Activated naive CD4-positive, alpha-beta T cell treated with anti-CD3 and anti-CD28 coated beads for 36 hours (primary cell): ENCODE measurements at regions not wholly inside any gene's neighbourhood (a gene's known extent, or its start where the extent isn't known, plus 50 kb on each side); places are given as distances from the start of the nearest gene placed in this dataset.

Source experiments
- CTCF ChIA-PET: fragments of 350-600 bp; sonication (Branson Sonifier 250); formaldehyde crosslinking; loops from one replicate; lab custom pipeline; 2021; ENCODE audit warnings: antibody characterized with exemption; lab: Charles Lee
- DNase-seq: peaks from one replicate; pipeline ENCODE4 v3.0.0-alpha.2; 2020
- H3K27ac Mint-ChIP-seq: one replicate; pipeline ENCODE4 v1.8.0; 2021; ENCODE audit warnings: mild to moderate bottlenecking, mixed read lengths
- H3K27me3 Mint-ChIP-seq: one replicate; pipeline ENCODE4 v1.8.0; 2021; ENCODE audit warnings: low read depth, mixed read lengths
- H3K36me3 Mint-ChIP-seq: one replicate; pipeline ENCODE4 v1.8.0; 2021; ENCODE audit warnings: low read depth, mixed read lengths
- H3K4me1 Mint-ChIP-seq: one replicate; pipeline ENCODE4 v1.8.0; 2021; ENCODE audit warnings: low read depth, mixed read lengths
- H3K4me3 Mint-ChIP-seq: one replicate; pipeline ENCODE4 v1.8.0; 2021; ENCODE audit warnings: mild to moderate bottlenecking, moderate library complexity, mixed read lengths
- H3K9me3 Mint-ChIP-seq: one replicate; pipeline ENCODE4 v1.8.0; 2021; ENCODE audit warnings: mixed read lengths
- intact Hi-C: fragments of 100-400 bp; cut with micrococcal nuclease; formaldehyde crosslinking; loops from one replicate; pipeline ENCODE4 v1.15.1; 2023

GRCh38 chr5:87674235-87674634 is 261.5 kb upstream of the CCNH start:
- intact Hi-C loops, result no loop called here
- Mint-ChIP-seq H3K36me3 (no peaks in the 10 kb centered on the region), H3K4me1 (no peaks in the 10 kb centered on the region), H3K4me3 (no peak overlapping the region), H3K27me3 (no peaks in the 10 kb centered on the region), H3K9me3 (no peaks in the 10 kb centered on the region), H3K27ac (no peak overlapping the region)
- DNase-seq, result no peak
- CTCF ChIA-PET, result no interaction called here

GRCh38 chr5:87671146-87671545 is 258.4 kb upstream of the CCNH start:
- intact Hi-C loops, result no loop called here

GRCh38 chr5:87665166-87665565 is 252.4 kb upstream of the CCNH start:
- CTCF ChIA-PET, result no interaction called here
- no peaks in the 10 kb centered on the region for H3K9me3 Mint-ChIP-seq
- H3K4me1 Mint-ChIP-seq, result no peaks in the 10 kb centered on the region
- DNase-seq, result no peak
- intact Hi-C loops, result no loop called here
- H3K27me3 Mint-ChIP-seq, result no peaks in the 10 kb centered on the region
- H3K27ac Mint-ChIP-seq, result no peak overlapping the region
- no peaks in the 10 kb centered on the region for H3K36me3 Mint-ChIP-seq
- no peak overlapping the region for H3K4me3 Mint-ChIP-seq

More at GRCh38 chr5:87671146-87671545, 258.4 kb upstream of the CCNH start:
- Mint-ChIP-seq H3K27ac (no peak overlapping the region), H3K27me3 (no peaks in the 10 kb centered on the region), H3K4me1 (no peaks in the 10 kb centered on the region), H3K36me3 (no peaks in the 10 kb centered on the region), H3K9me3 (no peaks in the 10 kb centered on the region), H3K4me3 (no peak overlapping the region)
- CTCF ChIA-PET, result no interaction called here
- DNase-seq, result no peak

- no peaks in the 10 kb centered on the region for H3K4me1 Mint-ChIP-seq
- intact Hi-C loops, result no loop called here
- DNase-seq, result no peak
- H3K27ac Mint-ChIP-seq, result no peak overlapping the region
- CTCF ChIA-PET, result no interaction called here
- no peaks in the 10 kb centered on the region for H3K9me3 Mint-ChIP-seq
- H3K27me3 Mint-ChIP-seq, result no peaks in the 10 kb centered on the region
- no peak overlapping the region for H3K4me3 Mint-ChIP-seq
- no peaks in the 10 kb centered on the region for H3K36me3 Mint-ChIP-seq
These were observed 249.2 kb upstream of the CCNH start for GRCh38 chr5:87661784-87662566.

DNA sequence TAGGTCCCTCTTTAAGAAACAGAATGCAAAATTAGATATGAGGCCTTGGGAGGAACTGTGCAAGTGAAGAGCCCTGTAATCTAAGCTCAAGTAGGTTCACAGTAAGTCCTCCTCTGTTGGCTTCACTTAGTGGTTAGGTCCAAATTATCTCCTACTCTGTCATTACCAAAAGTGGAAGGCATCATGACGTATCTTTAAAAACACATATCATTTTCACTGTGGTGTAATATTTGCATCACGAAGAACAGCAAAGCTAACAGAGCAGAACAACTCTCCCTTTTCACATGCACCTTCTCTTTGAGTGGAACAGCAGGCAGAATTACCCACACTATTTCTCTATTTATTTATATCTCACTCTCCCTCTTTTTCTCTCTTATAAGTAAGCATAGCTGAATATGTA is 240.5 kb upstream of the CCNH start:
- Mint-ChIP-seq H3K4me3 (no peak overlapping the region), H3K36me3 (no peaks in the 10 kb centered on the region), H3K4me1 (no peaks in the 10 kb centered on the region), H3K9me3 (peaks cover 3% of the 10 kb centered on the region), H3K27me3 (peaks cover 5% of the 10 kb centered on the region), H3K27ac (no peak overlapping the region)
- intact Hi-C loops, result no loop called here
- CTCF ChIA-PET, result no interaction called here
- no peak for DNase-seq

GRCh38 chr5:87650284-87650683 is 237.6 kb upstream of the CCNH start:
- no peaks in the 10 kb centered on the region for H3K4me1 Mint-ChIP-seq
- H3K36me3 Mint-ChIP-seq, result no peaks in the 10 kb centered on the region
- peaks cover 3% of the 10 kb centered on the region for H3K27me3 Mint-ChIP-seq
- intact Hi-C loops, result no loop called here
- DNase-seq, result no peak
- no peak overlapping the region for H3K4me3 Mint-ChIP-seq
- peaks cover 3% of the 10 kb centered on the region for H3K9me3 Mint-ChIP-seq
- H3K27ac Mint-ChIP-seq, result no peak overlapping the region
- CTCF ChIA-PET, result no interaction called here

- H3K27ac Mint-ChIP-seq, result no peak overlapping the region
- intact Hi-C loops, result no loop called here
- peaks cover 3% of the 10 kb centered on the region for H3K27me3 Mint-ChIP-seq
- no peaks in the 10 kb centered on the region for H3K36me3 Mint-ChIP-seq
- H3K4me3 Mint-ChIP-seq, result no peak overlapping the region
- H3K4me1 Mint-ChIP-seq, result no peaks in the 10 kb centered on the region
- CTCF ChIA-PET, result no interaction called here
- DNase-seq, result no peak
- H3K9me3 Mint-ChIP-seq, result peaks cover 3% of the 10 kb centered on the region
These were observed 236.7 kb upstream of the CCNH start for GRCh38 chr5:87649455-87649854.

DNA sequence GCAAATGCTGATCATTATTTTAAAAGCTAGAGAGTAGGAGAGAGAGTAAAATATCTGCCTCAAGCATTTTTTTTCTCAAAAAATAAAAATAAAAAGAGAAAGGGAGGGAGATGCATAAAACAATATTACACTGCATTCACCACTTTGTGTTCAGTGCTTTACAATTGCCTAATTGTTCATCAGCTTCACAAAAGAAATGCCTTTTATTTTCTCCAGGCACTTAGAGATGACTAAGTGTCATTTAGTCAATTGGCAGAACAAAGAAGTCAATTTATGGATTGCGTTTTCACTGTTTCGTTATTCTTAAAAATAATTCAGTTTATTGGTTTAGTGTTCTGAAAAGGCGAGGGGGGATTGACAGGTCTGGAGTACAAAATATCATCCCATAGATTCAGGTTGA is 232.5 kb upstream of the CCNH start:
- DNase-seq, result no peak
- Mint-ChIP-seq H3K4me1 (no peaks in the 10 kb centered on the region), H3K9me3 (peaks cover 3% of the 10 kb centered on the region), H3K27me3 (no peaks in the 10 kb centered on the region), H3K4me3 (no peak overlapping the region), H3K36me3 (no peaks in the 10 kb centered on the region), H3K27ac (no peak overlapping the region)
- CTCF ChIA-PET, result no interaction called here
- intact Hi-C loops, result no loop called here

GRCh38 chr5:87640902-87641301 is 228.2 kb upstream of the CCNH start:
- Mint-ChIP-seq H3K4me3 (no peak overlapping the region), H3K4me1 (no peaks in the 10 kb centered on the region), H3K27ac (no peak overlapping the region), H3K27me3 (no peaks in the 10 kb centered on the region), H3K9me3 (no peaks in the 10 kb centered on the region), H3K36me3 (no peaks in the 10 kb centered on the region)
- intact Hi-C loops, result no loop called here
- CTCF ChIA-PET, result no interaction called here
- no peak for DNase-seq

GRCh38 chr5:87627363-87627762 is 214.6 kb upstream of the CCNH start:
- Mint-ChIP-seq H3K4me1 (no peaks in the 10 kb centered on the region), H3K9me3 (no peaks in the 10 kb centered on the region), H3K27ac (no peak overlapping the region), H3K27me3 (peaks cover 2% of the 10 kb centered on the region), H3K4me3 (no peak overlapping the region), H3K36me3 (no peaks in the 10 kb centered on the region)
- CTCF ChIA-PET, result no interaction called here
- intact Hi-C loops, result no loop called here
- DNase-seq, result no peak

GRCh38 chr5:87608385-87608784 is 195.7 kb upstream of the CCNH start:
- no peak for DNase-seq
- H3K36me3 Mint-ChIP-seq, result no peaks in the 10 kb centered on the region
- no peaks in the 10 kb centered on the region for H3K9me3 Mint-ChIP-seq
- intact Hi-C loops, result no loop called here
- H3K27me3 Mint-ChIP-seq, result no peaks in the 10 kb centered on the region
- CTCF ChIA-PET, result no interaction called here
- no peak overlapping the region for H3K27ac Mint-ChIP-seq
- no peaks in the 10 kb centered on the region for H3K4me1 Mint-ChIP-seq
- no peak overlapping the region for H3K4me3 Mint-ChIP-seq

- Mint-ChIP-seq H3K27me3 (no peaks in the 10 kb centered on the region), H3K4me3 (no peak overlapping the region), H3K27ac (no peak overlapping the region), H3K4me1 (no peaks in the 10 kb centered on the region), H3K36me3 (no peaks in the 10 kb centered on the region), H3K9me3 (no peaks in the 10 kb centered on the region)
- intact Hi-C loops, result no loop called here
- CTCF ChIA-PET, result no interaction called here
- DNase-seq, result no peak
These were observed 192.9 kb upstream of the CCNH start for GRCh38 chr5:87605663-87606062.

- DNase-seq, result no peak
- no peak overlapping the region for H3K4me3 Mint-ChIP-seq
- CTCF ChIA-PET, result interaction anchor here (0.6 kb wide), 1 partner anchor 977 kb away, joined by 3 read pairs; no protein-coding TSS in a partner anchor
- no peaks in the 10 kb centered on the region for H3K36me3 Mint-ChIP-seq
- no peaks in the 10 kb centered on the region for H3K27me3 Mint-ChIP-seq
- no peaks in the 10 kb centered on the region for H3K9me3 Mint-ChIP-seq
- intact Hi-C loops, result no loop called here
- H3K4me1 Mint-ChIP-seq, result no peaks in the 10 kb centered on the region
- no peak overlapping the region for H3K27ac Mint-ChIP-seq
These were observed 187.0 kb upstream of the CCNH start for GRCh38 chr5:87599778-87600177.
